GM19351 (cell line): ENCODE measurements at regions not wholly inside any gene's neighbourhood (a gene's known extent, or its start where the extent isn't known, plus 50 kb on each side); places are given as distances from the start of the nearest gene placed in this dataset.

Source experiments
- ATAC-seq: cut with Tn5 transposase; IDR thresholded peaks from one replicate; pipeline ENCODE4 v1.9.1; 2021; ENCODE audit warnings: mild to moderate bottlenecking, moderate library complexity; ENCODE audit not compliant: unreplicated experiment

- ATAC-seq = no peak
Measured at GRCh38 chr20:7323957-7324356, 556.5 kb downstream of the BMP2 start.

GRCh38 chr20:7327810-7328209 lies 560.3 kb downstream of the BMP2 start:
- ATAC-seq = no peak

- ATAC-seq = no peak
Measured at GRCh38 chr20:7330850-7331249, 563.4 kb downstream of the BMP2 start.

DNA sequence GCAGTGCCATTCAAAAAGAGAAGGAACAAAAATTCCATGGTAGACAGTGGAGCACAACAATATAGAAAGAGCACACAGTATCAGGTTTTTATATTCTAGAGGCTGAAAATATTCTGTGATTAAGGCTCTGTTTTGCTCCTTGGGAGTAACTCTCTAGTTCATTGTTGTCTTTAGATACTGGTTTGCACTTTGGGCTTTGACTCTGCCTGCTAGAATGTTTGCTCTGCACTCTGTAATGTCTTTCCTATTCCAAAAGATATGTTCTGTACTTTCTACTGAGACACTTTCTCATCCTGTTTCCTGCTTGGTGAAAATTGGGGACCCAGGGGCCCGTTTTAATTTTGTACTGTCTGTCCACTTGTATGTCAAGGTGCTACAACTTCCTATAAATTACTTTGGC lies 564.7 kb downstream of the BMP2 start:
- ATAC-seq = no peak

GRCh38 chr20:7333841-7334240 lies 566.4 kb downstream of the BMP2 start:
- no peak for ATAC-seq

DNA sequence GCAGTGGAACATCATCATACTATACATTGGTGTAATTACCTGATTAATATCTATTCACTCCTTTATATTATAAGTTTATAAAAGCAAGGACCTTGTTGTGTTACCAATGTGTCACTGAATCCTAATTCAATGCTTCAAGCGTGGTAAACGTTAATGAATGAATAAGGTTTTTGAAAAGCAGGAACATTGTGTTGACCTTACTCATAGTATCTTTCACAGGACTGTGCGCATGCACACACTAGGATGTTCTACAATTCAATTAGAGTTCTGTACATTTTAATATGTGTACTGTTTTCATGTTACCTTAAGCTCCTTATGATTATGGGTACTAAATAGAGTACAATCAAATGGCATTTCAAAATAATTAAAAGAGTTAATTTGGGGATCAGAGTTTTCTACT lies 578.5 kb downstream of the BMP2 start:
- ATAC-seq = no peak

GRCh38 chr20:7346562-7346961 lies 579.1 kb downstream of the BMP2 start:
- ATAC-seq = no peak

- no peak for ATAC-seq
Measured at GRCh38 chr20:7347409-7347808, 579.9 kb downstream of the BMP2 start.

DNA sequence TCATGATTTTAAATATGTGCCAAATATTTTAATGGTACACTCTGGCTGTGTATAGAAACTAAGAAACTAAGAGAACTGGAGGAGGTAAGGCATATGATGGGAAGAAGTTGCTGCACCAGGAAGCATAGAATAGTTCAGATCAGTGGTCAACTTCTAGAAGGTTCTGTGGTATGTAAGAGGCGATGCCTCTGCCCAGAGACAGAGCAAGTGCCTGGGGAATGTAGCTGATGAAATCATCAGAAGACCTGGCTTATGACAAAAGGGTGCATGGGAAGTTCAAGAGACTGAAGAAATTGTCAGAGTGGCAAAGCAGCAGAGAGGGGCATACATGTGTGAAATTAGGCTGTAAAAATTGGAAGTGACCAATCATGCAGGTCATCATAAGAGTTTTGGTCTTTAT lies 580.8 kb downstream of the BMP2 start:
- no peak for ATAC-seq

DNA sequence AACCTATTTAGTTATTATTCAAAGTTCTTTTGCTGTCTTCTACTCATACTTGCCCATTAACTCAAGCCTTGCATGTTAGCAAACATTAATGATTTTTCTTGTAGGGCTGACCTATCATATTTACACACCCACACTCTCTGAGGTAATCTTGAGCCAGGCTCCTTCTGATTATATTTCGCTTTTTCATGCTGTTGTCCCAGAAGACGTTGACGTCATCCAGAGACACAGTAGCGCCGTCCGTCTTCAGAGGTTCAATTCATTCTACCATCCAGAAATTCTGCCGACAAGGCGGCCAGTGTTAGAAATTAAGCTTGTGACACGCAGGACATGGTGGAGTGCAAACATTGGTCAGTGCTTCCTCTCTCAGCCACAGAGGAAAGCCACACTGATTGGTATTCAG lies 584.7 kb downstream of the BMP2 start:
- no peak for ATAC-seq

DNA sequence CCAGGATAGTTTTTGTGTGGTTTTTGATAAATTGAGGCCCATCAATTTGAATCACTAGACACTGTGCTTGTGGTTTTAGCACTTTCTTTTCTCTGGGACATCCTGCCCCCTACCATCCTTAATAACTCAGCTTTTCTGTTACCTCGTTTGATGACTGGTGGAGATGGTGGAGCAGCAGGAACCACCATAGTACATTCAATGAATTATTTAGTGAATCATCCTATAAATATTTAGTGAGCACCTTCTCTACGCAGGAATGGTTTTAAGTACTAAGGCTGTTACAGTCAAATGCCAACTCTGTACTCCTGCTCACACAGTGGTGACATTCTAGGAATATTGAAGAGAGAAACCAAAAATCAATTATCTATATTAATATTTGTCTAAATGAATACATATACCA lies 585.2 kb downstream of the HAO1 start:
- no peak for ATAC-seq

DNA sequence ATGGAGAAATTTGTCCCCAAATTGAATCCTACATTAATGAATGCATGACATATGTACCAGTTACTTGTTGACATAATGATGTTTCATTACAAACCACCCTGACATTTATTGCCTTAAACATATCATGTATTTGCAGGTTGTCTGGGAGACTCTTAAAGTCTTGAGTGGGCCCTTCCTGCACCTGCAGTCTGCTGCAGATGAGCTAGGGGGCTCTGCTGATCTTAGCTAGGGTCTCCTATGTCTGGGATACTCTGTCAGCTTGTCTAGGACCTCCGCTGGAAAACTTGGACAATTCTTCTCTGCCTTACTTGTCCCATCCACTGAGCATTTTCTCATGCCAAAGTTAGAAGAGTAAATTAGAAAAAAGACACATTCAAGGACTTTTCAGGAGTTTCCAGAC lies 581.6 kb downstream of the HAO1 start:
- no peak for ATAC-seq

DNA sequence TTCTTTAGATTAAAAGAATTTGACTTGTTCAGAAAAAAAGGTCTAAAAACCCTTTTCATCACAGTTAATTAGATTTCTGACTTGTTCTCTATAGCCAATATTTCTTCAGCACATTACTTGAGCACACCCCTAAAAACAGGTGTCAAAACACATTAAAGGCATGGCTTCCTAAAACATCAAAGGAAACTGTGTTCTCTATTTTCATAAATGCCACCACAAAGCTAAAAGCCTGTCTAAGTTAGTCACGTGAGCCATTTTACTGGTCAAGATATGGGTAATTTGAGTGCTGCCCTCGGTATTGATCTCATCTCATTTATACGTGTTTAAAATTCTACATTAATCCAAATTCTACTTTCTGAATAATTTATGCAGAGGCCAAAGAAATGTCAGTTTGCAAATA lies 580.5 kb downstream of the HAO1 start:
- no peak for ATAC-seq

- ATAC-seq = no peak
Measured at GRCh38 chr20:7361321-7361720, 578.9 kb downstream of the HAO1 start.

DNA sequence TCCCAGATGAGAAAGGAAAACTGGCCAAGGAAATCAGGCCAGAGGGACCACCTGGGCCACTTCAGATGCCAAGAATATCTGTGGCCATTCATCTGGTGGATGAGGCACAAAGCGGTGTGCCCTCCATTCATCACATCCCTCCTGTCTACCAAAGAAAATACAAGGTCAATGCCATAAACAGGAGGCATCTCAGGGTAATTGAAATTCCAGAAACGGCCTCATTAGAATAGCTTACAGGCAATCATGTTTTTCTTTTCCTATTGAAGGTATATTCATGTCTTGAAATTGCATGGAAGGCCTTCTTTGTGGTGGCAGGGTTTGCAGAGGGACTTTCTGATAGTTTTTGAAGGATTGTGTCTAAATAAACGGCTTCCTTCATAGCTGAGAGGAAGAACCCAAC lies 578.3 kb downstream of the HAO1 start:
- ATAC-seq = no peak

DNA sequence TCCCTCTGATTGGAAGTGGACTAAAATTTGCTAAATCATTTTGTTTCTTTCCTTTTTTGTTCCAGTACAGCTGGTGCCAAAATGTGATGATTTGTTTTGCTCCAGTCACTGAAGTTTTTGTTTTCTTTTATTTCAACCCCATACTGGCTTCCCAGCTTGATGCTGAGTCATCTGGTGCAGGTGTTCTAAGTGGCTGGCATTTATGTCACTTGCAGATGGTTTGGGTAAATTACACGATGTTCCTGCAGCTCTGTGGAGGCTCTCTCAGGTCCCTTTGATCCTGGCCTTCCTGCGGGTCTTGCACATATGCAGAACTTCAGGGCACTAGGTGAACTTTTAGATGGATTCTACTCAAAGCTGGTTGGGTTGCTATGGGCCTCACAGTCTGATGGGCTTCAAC lies 577.7 kb downstream of the HAO1 start:
- ATAC-seq = no peak

DNA sequence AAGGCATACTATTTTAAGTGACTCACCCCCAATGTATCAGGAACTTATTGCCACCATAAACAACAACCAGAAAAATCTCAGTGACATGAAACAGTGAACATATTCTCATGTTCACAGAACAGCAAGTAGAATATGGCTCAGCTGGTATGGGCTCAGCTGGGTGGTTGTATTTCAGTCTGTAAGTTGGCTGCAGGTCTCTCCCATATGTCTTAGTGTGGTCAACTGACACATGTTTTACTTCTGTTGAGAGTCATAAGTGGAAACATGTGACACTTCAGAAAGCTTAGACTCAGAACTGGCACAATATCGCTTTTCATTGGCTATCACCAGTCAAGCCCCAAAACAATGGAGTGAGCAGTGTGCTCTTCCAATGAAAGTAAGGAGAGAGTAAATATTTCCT lies 574.1 kb downstream of the HAO1 start:
- ATAC-seq = no peak

GRCh38 chr20:7371518-7372163 lies 568.6 kb downstream of the HAO1 start:
- no peak for ATAC-seq

- ATAC-seq = no peak
Measured at GRCh38 chr20:7375905-7376304, 564.4 kb downstream of the HAO1 start.

- ATAC-seq = no peak
Measured at GRCh38 chr20:7378864-7379605, 561.2 kb downstream of the HAO1 start.

DNA sequence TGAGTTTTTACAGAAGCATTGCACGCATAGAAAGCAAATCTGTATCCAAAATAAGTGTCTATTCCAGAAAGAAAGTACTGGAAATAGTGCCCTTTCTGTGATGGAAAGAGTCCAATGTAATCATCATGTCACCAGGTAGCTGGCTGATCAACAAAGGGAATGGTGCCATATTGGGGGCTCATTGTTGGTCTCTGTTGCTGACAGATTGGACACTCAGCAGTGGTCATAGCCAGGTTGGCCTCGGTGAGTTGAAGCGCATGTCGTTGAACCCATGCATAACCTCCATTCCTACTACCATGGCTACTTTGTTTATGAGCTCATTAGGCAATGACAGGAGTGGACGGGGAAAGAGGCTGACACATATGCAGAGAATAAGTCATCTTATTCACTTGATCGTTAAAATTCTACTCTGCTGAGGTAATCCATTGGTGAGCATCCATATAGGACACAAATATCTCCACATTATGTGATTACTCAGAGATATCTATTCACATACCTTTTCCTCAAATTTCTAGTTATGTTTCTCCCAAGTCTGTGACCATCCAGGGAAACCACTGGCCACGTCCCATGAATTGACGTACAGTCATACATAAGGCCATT lies 560.5 kb downstream of the HAO1 start:
- no peak for ATAC-seq

GRCh38 chr20:7383216-7383615 lies 557.0 kb downstream of the HAO1 start:
- ATAC-seq = no peak
